GM23248 (cell line): ENCODE measurements at regions not wholly inside any gene's neighbourhood (a gene's known extent, or its start where the extent isn't known, plus 50 kb on each side); places are given as distances from the start of the nearest gene placed in this dataset.

ENCODE experiments used
- EZH2 ChIP-seq: fragments of 200-600 bp; sonication (generic); IDR thresholded peaks from 2 replicates; pipeline ENCODE4 v1.6.1; 2018; ENCODE audit warnings: antibody characterized with exemption, mild to moderate bottlenecking; ENCODE audit not compliant: insufficient read depth, poor library complexity, severe bottlenecking
- EZH2phosphoT487 ChIP-seq: fragments of 200-600 bp; sonication (generic); IDR thresholded peaks from 2 replicates; pipeline ENCODE4 v1.6.1; 2018; ENCODE audit warnings: antibody characterized with exemption, moderate library complexity, mild to moderate bottlenecking, low read depth; ENCODE audit not compliant: insufficient read depth

GRCh38 chr9:28692012-28692411, 1118.7 kb upstream of the C9orf72 start:
- TF ChIP-seq EZH2, result no peak
- no peak for TF ChIP-seq EZH2phosphoT487
